HepG2 (cell line): ENCODE measurements at regions not wholly inside any gene's neighbourhood (a gene's known extent, or its start where the extent isn't known, plus 50 kb on each side); places are given as distances from the start of the nearest gene placed in this dataset.
A peak's percentile ranks its signal among the peaks of the same experiment; 100 is the strongest.

Experiments used
- ATAC-seq: fragments of 200-7000 bp; cut with Tn5 transposase; 3 replicates; pipeline ENCODE4 v1.9.1; 2020; ENCODE audit warnings: mild to moderate bottlenecking, moderate library complexity
- BruUV-seq: library from RNA; stranded (reverse); fragments of 400-500 nt; replicated peaks from 2 replicates; lab custom pipeline; 2021; lab: Mats Ljungman, UMichigan
- CTCF ChIA-PET: fragments of 300-600 bp; formaldehyde crosslinking; extraction: SDS; loops from one replicate; lab custom pipeline; 2021; ENCODE audit warnings: low total read pairs, inconsistent platforms, low intra/inter-chr PET ratio; lab: Yijun Ruan, JAX
- POLR2A ChIA-PET: fragments of 350-600 bp; sonication (Branson Sonifier 250); formaldehyde crosslinking; loops from one replicate; lab custom pipeline; 2020; ENCODE audit warnings: antibody characterized with exemption, inconsistent platforms; lab: Yijun Ruan, JAX
- DNase-seq: peaks from one replicate; pipeline ENCODE4 v3.0.0-alpha.2; 2015; ENCODE audit warnings: low spot score
- FAIRE-seq: peaks from 3 replicates; lab custom pipeline; 2011; peaks lifted over from hg19 to GRCh38; lab: Jason Lieb, UNC
- H2AFZ ChIP-seq: one replicate; pipeline ENCODE4 v1.6.1; 2011; ENCODE audit warnings: low read length, inconsistent platforms
- H3K27ac ChIP-seq: fragments of 300-600 bp; 3 replicates; pipeline ENCODE4 v1.8.0; 2011; ENCODE audit warnings: mixed run types, mild to moderate bottlenecking, mixed read lengths, low read length, inconsistent platforms; ENCODE audit not compliant: insufficient read depth; ENCODE audit errors: extremely low read length
- H3K27me3 ChIP-seq, 2 experiments: fragments of 200-600 bp in 1 of 2; 2 replicates in 1 of 2; 3 replicates in 1 of 2; pipeline versions ENCODE4 v1.6.0 to v1.8.0; 2011; ENCODE audit warnings: low read length in 2 of 2, mild to moderate bottlenecking in 2 of 2, moderate library complexity in 2 of 2, inconsistent platforms in 1 of 2; ENCODE audit not compliant: insufficient read depth in 2 of 2, control insufficient read depth in 1 of 2
- H3K36me3 ChIP-seq, 2 experiments: fragments of 200-600 bp in 1 of 2; replicated peaks in 1 of 2; 2 replicates in 1 of 2; 3 replicates in 1 of 2; pipeline versions ENCODE4 v1.5.1 to v1.8.0; 2011; ENCODE audit warnings: low read length in 2 of 2, inconsistent platforms in 1 of 2; ENCODE audit not compliant: insufficient read depth in 2 of 2, control insufficient read depth in 1 of 2
- H3K4me1 ChIP-seq: 2 replicates; pipeline ENCODE4 v1.5.1; 2012; ENCODE audit warnings: low read length, inconsistent platforms; ENCODE audit not compliant: insufficient read depth
- H3K4me2 ChIP-seq: 2 replicates; pipeline ENCODE4 v1.6.0; 2011; ENCODE audit warnings: low read depth, low read length, inconsistent platforms
- H3K4me3 ChIP-seq, 3 experiments: fragments of 200-600 bp in 1 of 3; sonication (generic), shearing (Covaris generic) in 1 of 3; replicated peaks in 1 of 3; 2 replicates each; pipeline ENCODE4 v1.5.1; 2011 to 2016; ENCODE audit warnings: low read length in 3 of 3, inconsistent platforms in 2 of 3, low read depth in 2 of 3, mild to moderate bottlenecking in 2 of 3, control low read depth in 1 of 3, mixed read lengths in 1 of 3; ENCODE audit not compliant: insufficient read depth in 1 of 3
- H3K79me2 ChIP-seq: one replicate; pipeline ENCODE4 v1.6.1; 2011; ENCODE audit warnings: low read length, inconsistent platforms; ENCODE audit not compliant: insufficient read depth
- H3K9ac ChIP-seq: 2 replicates; pipeline ENCODE4 v1.6.0; 2011; ENCODE audit warnings: mild to moderate bottlenecking, low read depth, low read length, inconsistent platforms; ENCODE audit not compliant: insufficient read depth
- H3K9me3 ChIP-seq: 2 replicates; pipeline ENCODE4 v1.5.1; 2012; ENCODE audit warnings: mild to moderate bottlenecking, low read length
- H4K20me1 ChIP-seq: 2 replicates; pipeline ENCODE4 v1.6.0; 2011; ENCODE audit warnings: inconsistent platforms, mild to moderate bottlenecking, low read length, moderate library complexity; ENCODE audit not compliant: insufficient read depth
- ARNT2 ChIP-seq: sonication (generic); formaldehyde crosslinking; IDR thresholded peaks from 2 replicates; pipeline ENCODE4 v1.8.0; 2022; ENCODE audit warnings: mild to moderate bottlenecking, low read depth, missing genetic modification reagents, moderate library complexity
- ATF7 ChIP-seq, 2 experiments: fragments of 450-650 bp in 1 of 2; sonication (generic) in 1 of 2; formaldehyde crosslinking in 1 of 2; IDR thresholded peaks; 2 replicates each; pipeline versions ENCODE4 v1.4.0 to v1.6.1; 2016 to 2020; ENCODE audit warnings: antibody characterized with exemption in 1 of 2, mild to moderate bottlenecking in 1 of 2, missing genetic modification reagents in 1 of 2
- CREB1 ChIP-seq, 2 experiments: fragments of 450-650 bp in 1 of 2; IDR thresholded peaks; 2 replicates each; pipeline ENCODE4 v1.6.1; 2016 to 2017; ENCODE audit warnings: control low read depth in 1 of 2, mild to moderate bottlenecking in 1 of 2, missing compliant biosample characterization in 1 of 2, missing genetic modification characterization in 1 of 2
- FOXC1 ChIP-seq: sonication (generic); formaldehyde crosslinking; IDR thresholded peaks from 2 replicates; pipeline ENCODE4 v1.8.0; 2022; ENCODE audit warnings: mild to moderate bottlenecking, missing genetic modification reagents, borderline replicate concordance
- GTF2F1 ChIP-seq: fragments of 150-350 bp; IDR thresholded peaks from 2 replicates; pipeline ENCODE4 v1.6.1; 2014; ENCODE audit warnings: low read length
- PITX1 ChIP-seq: sonication (generic); formaldehyde crosslinking; IDR thresholded peaks from 2 replicates; pipeline ENCODE4 v1.5.1; 2020; ENCODE audit warnings: mild to moderate bottlenecking, missing genetic modification reagents
- REXO4 ChIP-seq: sonication (generic); formaldehyde crosslinking; IDR thresholded peaks from 2 replicates; pipeline ENCODE4 v1.8.0; 2022; ENCODE audit warnings: missing genetic modification reagents, mild to moderate bottlenecking, borderline replicate concordance
- STAT5B ChIP-seq: sonication (generic); formaldehyde crosslinking; IDR thresholded peaks from 2 replicates; pipeline ENCODE4 v1.4.0; 2020; ENCODE audit warnings: missing genetic modification reagents
- TBL1XR1 ChIP-seq: fragments of 150-350 bp; IDR thresholded peaks from 2 replicates; pipeline ENCODE4 v1.6.1; 2014; ENCODE audit warnings: borderline replicate concordance, low read length; ENCODE audit not compliant: partially characterized antibody
- TFDP2 ChIP-seq: sonication (generic); formaldehyde crosslinking; IDR thresholded peaks from 2 replicates; pipeline ENCODE4 v1.4.0; 2020; ENCODE audit warnings: missing genetic modification reagents
- YEATS2 ChIP-seq: sonication (generic); formaldehyde crosslinking; IDR thresholded peaks from 2 replicates; pipeline ENCODE4 v1.4.0; 2020; ENCODE audit warnings: missing genetic modification reagents, borderline replicate concordance
- ZFAT ChIP-seq: sonication (generic); formaldehyde crosslinking; conservative IDR thresholded peaks from 2 replicates; pipeline ENCODE4 v1.8.1; 2023; ENCODE audit warnings: missing genetic modification reagents, inconsistent platforms
- ZNF143 ChIP-seq: sonication (generic); formaldehyde crosslinking; IDR thresholded peaks from 2 replicates; pipeline ENCODE4 v1.4.0; 2020; ENCODE audit warnings: missing genetic modification reagents
- ZNF747 ChIP-seq: sonication (generic); formaldehyde crosslinking; IDR thresholded peaks from 2 replicates; pipeline ENCODE4 v1.8.1; 2023; ENCODE audit warnings: missing genetic modification reagents, mild to moderate bottlenecking, borderline replicate concordance
- ZNF878 ChIP-seq: sonication (generic); formaldehyde crosslinking; IDR thresholded peaks from 2 replicates; pipeline ENCODE4 v1.8.1; 2023; ENCODE audit warnings: mild to moderate bottlenecking, missing genetic modification reagents, moderate library complexity
- WGBS: methylation state at CpG from one replicate; pipeline ENCODE4 v1.1.6; 2017; ENCODE audit warnings: low lambda C conversion rate; 5-methylcytosine and 5-hydroxymethylcytosine counted together
- in situ Hi-C: cut with HindIII; loops from 2 replicates; pipeline ENCODE4 v1.10.0; 2017; ENCODE audit warnings: low pct_unique_long_range_greater_than_20kb; ENCODE audit not compliant: extremely low pct_ligation_motif_present
- intact Hi-C: fragments of 100-400 bp; cut with micrococcal nuclease; formaldehyde crosslinking; loops from one replicate; pipeline ENCODE4 v1.10.0; 2022; ENCODE audit not compliant: unreplicated experiment

DNA sequence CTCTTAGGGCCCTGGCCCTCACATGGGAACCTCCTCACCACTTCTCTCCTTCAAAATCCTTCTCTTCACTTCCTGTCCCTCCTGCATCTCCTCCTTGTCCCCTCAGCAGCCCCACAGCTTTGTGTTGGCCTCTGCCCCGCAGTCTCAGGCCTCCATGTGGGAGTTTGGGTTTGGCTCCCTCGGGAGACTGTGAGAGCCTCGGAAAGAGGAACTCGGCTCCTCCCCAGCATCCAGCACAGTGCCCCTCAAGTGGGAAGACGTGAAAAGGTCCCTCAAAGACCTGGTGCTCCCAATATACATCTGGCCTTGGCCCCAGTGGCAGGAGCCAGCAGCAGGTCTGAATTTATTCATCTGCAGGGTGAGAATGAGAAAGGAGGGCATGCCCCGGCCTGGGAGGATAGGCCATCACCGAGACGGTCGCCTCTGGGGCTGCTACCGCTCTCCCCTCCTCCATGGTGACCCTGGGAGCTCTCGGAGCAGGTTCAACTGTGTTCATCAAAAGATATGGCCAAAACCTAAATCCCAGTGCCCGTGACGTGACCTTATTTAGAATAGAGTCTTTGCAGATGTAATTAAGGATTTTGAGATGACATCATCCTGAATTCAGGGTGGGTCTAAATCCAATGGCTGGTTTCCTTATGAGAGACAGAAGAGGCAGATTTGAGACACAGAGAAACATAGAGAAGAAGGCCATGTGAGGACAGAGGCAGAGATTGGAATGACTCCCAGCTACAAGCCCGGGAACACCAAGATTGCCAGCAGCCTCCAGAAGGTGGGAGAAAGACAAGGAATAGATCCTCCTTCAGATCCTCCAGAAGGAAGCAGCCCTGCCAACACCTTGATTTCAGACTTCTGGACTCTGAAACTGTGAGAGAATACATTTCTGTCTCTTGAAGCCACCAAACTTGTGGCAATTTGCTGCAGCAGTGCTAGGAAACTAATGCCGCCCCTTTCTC, 135.1 kb downstream of the MRM1 start:
- no peaks in the 10 kb centered on the region for H3K36me3 ChIP-seq
- ChIA-PET POLR2A (no interaction called here), CTCF (no interaction called here)
- no peak overlapping the region for H3K4me3 ChIP-seq
- H3K27ac ChIP-seq = no peak overlapping the region
- peaks cover 3 to 52% of the 10 kb centered on the region in 2 experiments for H3K27me3 ChIP-seq
- in situ Hi-C loops = no loop called here
- no peaks in the 10 kb centered on the region for H3K79me2 ChIP-seq
- ATAC-seq (no peak), DNase-seq (no peak)
- H4K20me1 ChIP-seq = no peaks in the 10 kb centered on the region
- WGBS = under 1% methylated on average over 10 of the region's 15 CpGs
- no peaks in the 10 kb centered on the region for H3K4me1 ChIP-seq
- BruUV-seq = no TSS peak
- TF ChIP-seq ATF7 (IDR thresholded peaks at IDR 0.05) (peak; percentile 92), ATF7 (CRISPR knock-in tag; IDR thresholded peaks at IDR 0.05) (no peak), CREB1 (IDR thresholded peaks at IDR 0.05) (peak; percentile 69), CREB1 (CRISPR knock-in tag; IDR thresholded peaks at IDR 0.05) (no peak), GTF2F1 (no peak)
- TF ChIP-seq, all 625 proteins: peak for 2
- FAIRE-seq = no peak
- Histone ChIP-seq H2AFZ (no peak overlapping the region), H3K9me3 (no peaks in the 10 kb centered on the region), H3K4me2 (no peak overlapping the region), H3K9ac (no peak overlapping the region)
- intact Hi-C loops = no loop called here

GRCh38 chr17:36739208-36739607, 137.8 kb downstream of the MRM1 start:
- ATAC-seq (no peak), DNase-seq (no peak), FAIRE-seq (no peak)
- Histone ChIP-seq H3K9ac (no peak overlapping the region), H2AFZ (no peak overlapping the region), H3K79me2 (no peaks in the 10 kb centered on the region), H3K4me3 (no peak overlapping the region), H3K27ac (no peak overlapping the region), H3K4me2 (no peak overlapping the region), H3K4me1 (no peaks in the 10 kb centered on the region), H3K36me3 (no peaks in the 10 kb centered on the region), H4K20me1 (no peaks in the 10 kb centered on the region), H3K9me3 (no peaks in the 10 kb centered on the region), H3K27me3 (peaks cover 3 to 65% of the 10 kb centered on the region in 2 experiments)
- ChIA-PET CTCF (no interaction called here), POLR2A (no interaction called here)
- intact Hi-C loops = no loop called here
- no TSS peak for BruUV-seq
- in situ Hi-C loops = no loop called here
- TF ChIP-seq REXO4 (CRISPR knock-in tag) = no peak
- no peak for TF ChIP-seq STAT5B (CRISPR knock-in tag)
- no peak for TF ChIP-seq ZNF143 (CRISPR knock-in tag)
- TF ChIP-seq TFDP2 (CRISPR knock-in tag) = no peak
- no peak for TF ChIP-seq ZNF747 (CRISPR knock-in tag)
- TF ChIP-seq PITX1 (CRISPR knock-in tag) = no peak
- TF ChIP-seq TBL1XR1 = no peak
- no peak for TF ChIP-seq ZFAT
- no peak for TF ChIP-seq YEATS2 (CRISPR knock-in tag)
- no peak for TF ChIP-seq ARNT2 (CRISPR knock-in tag)
- no peak for TF ChIP-seq FOXC1 (CRISPR knock-in tag)
- TF ChIP-seq ZNF878 (CRISPR knock-in tag) = no peak
- 9% methylated on average over 6 of the region's 6 CpGs for WGBS
